Neural cell (in vitro differentiated cells): ENCODE measurements at regions not wholly inside any gene's neighbourhood (a gene's known extent, or its start where the extent isn't known, plus 50 kb on each side); places are given as distances from the start of the nearest gene placed in this dataset.

Source experiments
- H2AFZ ChIP-seq: fragments of 200-600, 300-800 bp; sonication (generic), shearing (Covaris generic); 2 replicates; pipeline ENCODE4 v1.6.0; 2014; ENCODE audit warnings: low read depth, mild to moderate bottlenecking, antibody characterized with exemption, low read length, moderate library complexity
- H3F3A ChIP-seq: fragments of 200-600 bp; shearing (Covaris generic); 2 replicates; pipeline ENCODE4 v1.6.1; 2016; ENCODE audit warnings: mild to moderate bottlenecking, moderate library complexity, mixed read lengths, antibody characterized with exemption, low read length; ENCODE audit not compliant: insufficient read depth, poor library complexity, severe bottlenecking
- H3K27ac ChIP-seq: fragments of 200-600, 300-800 bp; sonication (generic), shearing (Covaris generic); 2 replicates; pipeline ENCODE4 v1.5.1; 2014; ENCODE audit warnings: mild to moderate bottlenecking, low read length, moderate library complexity
- H3K27me3 ChIP-seq: fragments of 300-800, 200-600 bp; sonication (generic), shearing (Covaris generic); 2 replicates; pipeline ENCODE4 v1.6.0; 2014; ENCODE audit warnings: mild to moderate bottlenecking, low read depth, low read length, moderate library complexity; ENCODE audit not compliant: insufficient read depth
- H3K36me3 ChIP-seq: fragments of 300-800, 200-600 bp; sonication (generic), shearing (Covaris generic); 2 replicates; pipeline ENCODE4 v1.5.1; 2014; ENCODE audit warnings: mild to moderate bottlenecking, antibody characterized with exemption, low read length, moderate library complexity; ENCODE audit not compliant: insufficient read depth
- H3K4me2 ChIP-seq: fragments of 300-800, 200-600 bp; sonication (generic), shearing (Covaris generic); 2 replicates; pipeline ENCODE4 v1.6.0; 2014; ENCODE audit warnings: mild to moderate bottlenecking, low read length
- H3K4me3 ChIP-seq: fragments of 300-800, 200-600 bp; sonication (generic), shearing (Covaris generic); 2 replicates; pipeline ENCODE4 v1.5.1; 2014; ENCODE audit warnings: mild to moderate bottlenecking, low read length, moderate library complexity
- H3K79me2 ChIP-seq: fragments of 200-600 bp; shearing (Covaris generic); replicated peaks from 2 replicates; pipeline ENCODE4 v1.6.0; 2014; ENCODE audit warnings: mild to moderate bottlenecking, low read length, moderate library complexity; ENCODE audit not compliant: insufficient read depth
- H3K9ac ChIP-seq: fragments of 300-800, 200-600 bp; sonication (generic), shearing (Covaris generic); 2 replicates; pipeline ENCODE4 v1.6.1; 2016; ENCODE audit warnings: mild to moderate bottlenecking, low read length, mixed read lengths
- H3K9me2 ChIP-seq: fragments of 200-600 bp; shearing (Covaris generic); 2 replicates; pipeline ENCODE4 v1.6.1; 2016; ENCODE audit warnings: mild to moderate bottlenecking, low read length, mixed read lengths; ENCODE audit not compliant: insufficient read depth
- H3K9me3 ChIP-seq: fragments of 200-600, 300-800 bp; sonication (generic), shearing (Covaris generic); 2 replicates; pipeline ENCODE4 v1.6.1; 2016; ENCODE audit warnings: mild to moderate bottlenecking, mixed run types, low read length, moderate library complexity, mixed read lengths
- H4K20me1 ChIP-seq: fragments of 200-600 bp; shearing (Covaris generic); 2 replicates; pipeline ENCODE4 v1.6.1; 2016; ENCODE audit warnings: mild to moderate bottlenecking, mixed run types; ENCODE audit not compliant: insufficient read depth
- EP300 ChIP-seq: fragments of 450-650 bp; conservative IDR thresholded peaks from 2 replicates; pipeline ENCODE4 v1.6.1; 2014; ENCODE audit warnings: antibody characterized with exemption, mild to moderate bottlenecking, moderate library complexity; ENCODE audit not compliant: poor library complexity, severe bottlenecking
- EZH2 ChIP-seq: fragments of 200-600, 300-800 bp; shearing (Covaris generic), sonication (generic); IDR thresholded peaks from 2 replicates; pipeline ENCODE4 v1.6.1; 2014; ENCODE audit warnings: antibody characterized with exemption, low read length, borderline replicate concordance, mild to moderate bottlenecking; ENCODE audit not compliant: insufficient read depth, poor library complexity, severe bottlenecking
- MXI1 ChIP-seq: fragments of 450-650 bp; conservative IDR thresholded peaks from 2 replicates; pipeline ENCODE4 v1.6.1; 2014; ENCODE audit warnings: antibody characterized with exemption, mild to moderate bottlenecking; ENCODE audit not compliant: poor library complexity, severe bottlenecking
- POLR2AphosphoS5 ChIP-seq: IDR thresholded peaks from 2 replicates; pipeline ENCODE4 v1.6.1; 2012
- RAD21 ChIP-seq: fragments of 450-650 bp; conservative IDR thresholded peaks from 2 replicates; pipeline ENCODE4 v1.6.1; 2014; ENCODE audit warnings: antibody characterized with exemption, mild to moderate bottlenecking, moderate library complexity
- SMC3 ChIP-seq: fragments of 450-650 bp; conservative IDR thresholded peaks from 2 replicates; pipeline ENCODE4 v1.6.1; 2014; ENCODE audit warnings: antibody characterized with exemption, mild to moderate bottlenecking, moderate library complexity; ENCODE audit not compliant: poor library complexity
- TAF1 ChIP-seq: IDR thresholded peaks from 2 replicates; pipeline ENCODE4 v1.6.1; 2012; ENCODE audit warnings: low read depth
- TF ChIP-seq, protein P1 (sequence below): IDR thresholded peaks from 2 replicates; pipeline ENCODE4 v1.6.1; 2012; ENCODE audit warnings: borderline replicate concordance
- TF ChIP-seq, protein P2 (sequence below): fragments of 450-650 bp; IDR thresholded peaks from 2 replicates; pipeline ENCODE4 v1.5.1; 2014; ENCODE audit warnings: antibody characterized with exemption, mild to moderate bottlenecking, moderate library complexity; ENCODE audit not compliant: poor library complexity, severe bottlenecking

DNA sequence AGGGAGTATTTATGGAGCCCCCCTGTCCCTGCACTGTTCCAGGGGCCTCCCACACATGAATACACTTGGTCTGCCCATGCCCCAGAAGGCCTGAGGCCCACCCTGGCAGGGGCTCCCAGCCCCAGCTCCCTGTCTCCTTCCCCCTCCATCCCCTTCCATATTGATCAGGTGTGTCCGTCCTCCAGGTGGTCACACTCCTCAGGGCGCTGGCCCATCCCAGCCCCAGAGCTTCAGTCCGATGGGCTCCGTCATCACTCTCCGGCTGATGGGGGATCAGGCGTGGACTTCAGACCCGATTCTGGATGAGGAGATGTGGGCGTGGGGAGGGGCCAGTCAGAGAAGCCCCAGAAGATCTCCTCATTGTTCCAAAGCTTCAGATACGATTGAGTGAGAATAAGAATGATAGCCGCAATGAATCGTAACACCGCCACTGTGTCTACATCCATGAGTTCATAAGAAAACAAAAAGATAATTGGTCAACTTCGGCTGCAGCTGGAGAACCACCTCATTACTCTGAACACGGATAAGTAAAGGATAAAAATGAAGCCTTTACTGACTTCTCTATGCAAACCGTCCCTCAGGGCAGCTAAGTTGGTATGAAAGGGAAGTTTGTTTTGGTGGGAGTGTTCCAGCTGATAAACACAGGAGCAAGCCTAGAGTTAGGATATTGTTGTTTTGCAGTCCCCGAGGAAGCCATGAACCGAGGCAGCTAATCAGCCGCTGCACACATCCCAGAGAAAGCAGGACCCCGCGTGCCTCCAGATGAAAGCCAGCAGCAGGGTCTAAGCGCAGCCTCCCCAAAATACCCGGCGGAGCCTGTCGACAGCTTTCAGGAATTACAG, 279.5 kb downstream of the NDUFA10 start:
- no peaks in the 10 kb centered on the region for H3K9me3 ChIP-seq
- H4K20me1 ChIP-seq: no peaks in the 10 kb centered on the region
- TF ChIP-seq MXI1: no peak
- no peak for TF ChIP-seq SMC3
- no peak for TF ChIP-seq POLR2AphosphoS5
- TF ChIP-seq, protein P1, sequence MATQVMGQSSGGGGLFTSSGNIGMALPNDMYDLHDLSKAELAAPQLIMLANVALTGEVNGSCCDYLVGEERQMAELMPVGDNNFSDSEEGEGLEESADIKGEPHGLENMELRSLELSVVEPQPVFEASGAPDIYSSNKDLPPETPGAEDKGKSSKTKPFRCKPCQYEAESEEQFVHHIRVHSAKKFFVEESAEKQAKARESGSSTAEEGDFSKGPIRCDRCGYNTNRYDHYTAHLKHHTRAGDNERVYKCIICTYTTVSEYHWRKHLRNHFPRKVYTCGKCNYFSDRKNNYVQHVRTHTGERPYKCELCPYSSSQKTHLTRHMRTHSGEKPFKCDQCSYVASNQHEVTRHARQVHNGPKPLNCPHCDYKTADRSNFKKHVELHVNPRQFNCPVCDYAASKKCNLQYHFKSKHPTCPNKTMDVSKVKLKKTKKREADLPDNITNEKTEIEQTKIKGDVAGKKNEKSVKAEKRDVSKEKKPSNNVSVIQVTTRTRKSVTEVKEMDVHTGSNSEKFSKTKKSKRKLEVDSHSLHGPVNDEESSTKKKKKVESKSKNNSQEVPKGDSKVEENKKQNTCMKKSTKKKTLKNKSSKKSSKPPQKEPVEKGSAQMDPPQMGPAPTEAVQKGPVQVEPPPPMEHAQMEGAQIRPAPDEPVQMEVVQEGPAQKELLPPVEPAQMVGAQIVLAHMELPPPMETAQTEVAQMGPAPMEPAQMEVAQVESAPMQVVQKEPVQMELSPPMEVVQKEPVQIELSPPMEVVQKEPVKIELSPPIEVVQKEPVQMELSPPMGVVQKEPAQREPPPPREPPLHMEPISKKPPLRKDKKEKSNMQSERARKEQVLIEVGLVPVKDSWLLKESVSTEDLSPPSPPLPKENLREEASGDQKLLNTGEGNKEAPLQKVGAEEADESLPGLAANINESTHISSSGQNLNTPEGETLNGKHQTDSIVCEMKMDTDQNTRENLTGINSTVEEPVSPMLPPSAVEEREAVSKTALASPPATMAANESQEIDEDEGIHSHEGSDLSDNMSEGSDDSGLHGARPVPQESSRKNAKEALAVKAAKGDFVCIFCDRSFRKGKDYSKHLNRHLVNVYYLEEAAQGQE: no peak
- TF ChIP-seq RAD21: no peak
- no peak for TF ChIP-seq TAF1
- TF ChIP-seq EZH2: no peak
- no peak for TF ChIP-seq EP300
- H3K9ac ChIP-seq: no peak overlapping the region
- H3K9me2 ChIP-seq: no peaks in the 10 kb centered on the region
- H3K79me2 ChIP-seq: no peaks in the 10 kb centered on the region
- no peak overlapping the region for H3K4me3 ChIP-seq
- H3K27me3 ChIP-seq: no peaks in the 10 kb centered on the region
- no peak overlapping the region for H3K27ac ChIP-seq
- H3K36me3 ChIP-seq: no peaks in the 10 kb centered on the region
- H3K4me2 ChIP-seq: no peak overlapping the region
- H3F3A ChIP-seq: no peaks in the 10 kb centered on the region
- H2AFZ ChIP-seq: no peak overlapping the region

DNA sequence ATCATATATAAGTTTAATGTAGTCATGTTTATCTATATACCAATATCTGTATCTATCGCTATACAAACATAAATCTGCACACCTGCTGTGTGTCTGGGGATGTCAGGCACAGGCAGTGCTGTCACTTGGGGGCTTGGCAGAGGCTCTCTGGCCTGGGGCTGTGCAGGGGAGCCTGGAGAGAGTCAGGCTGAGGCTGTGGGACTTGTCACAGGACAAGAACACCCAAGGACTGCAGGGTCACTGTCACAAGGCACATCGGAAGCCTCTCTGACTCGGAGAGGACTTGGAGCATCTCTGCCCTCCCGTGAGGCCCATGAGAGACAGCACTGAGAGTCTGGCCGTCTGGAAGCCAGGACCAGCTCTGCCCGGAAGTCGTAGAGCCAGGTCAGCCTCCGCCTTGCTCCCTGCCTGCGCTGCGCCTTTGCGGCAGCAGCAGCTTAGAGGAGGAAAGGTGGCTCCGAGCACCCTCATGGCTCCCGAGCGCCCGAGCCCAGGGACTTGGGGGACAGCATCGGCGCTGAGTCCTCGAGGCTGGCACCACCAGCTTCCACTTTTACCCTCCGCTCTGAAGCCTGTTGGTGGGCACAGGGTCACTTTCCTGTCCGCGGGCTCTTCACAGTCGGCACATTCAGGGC, 280.3 kb downstream of the NDUFA10 start:
- TF ChIP-seq POLR2AphosphoS5: no peak
- TF ChIP-seq, protein P1: no peak
- TF ChIP-seq EZH2: no peak
- TF ChIP-seq SMC3: no peak
- no peak for TF ChIP-seq TAF1
- no peak for TF ChIP-seq EP300
- TF ChIP-seq, protein P2, sequence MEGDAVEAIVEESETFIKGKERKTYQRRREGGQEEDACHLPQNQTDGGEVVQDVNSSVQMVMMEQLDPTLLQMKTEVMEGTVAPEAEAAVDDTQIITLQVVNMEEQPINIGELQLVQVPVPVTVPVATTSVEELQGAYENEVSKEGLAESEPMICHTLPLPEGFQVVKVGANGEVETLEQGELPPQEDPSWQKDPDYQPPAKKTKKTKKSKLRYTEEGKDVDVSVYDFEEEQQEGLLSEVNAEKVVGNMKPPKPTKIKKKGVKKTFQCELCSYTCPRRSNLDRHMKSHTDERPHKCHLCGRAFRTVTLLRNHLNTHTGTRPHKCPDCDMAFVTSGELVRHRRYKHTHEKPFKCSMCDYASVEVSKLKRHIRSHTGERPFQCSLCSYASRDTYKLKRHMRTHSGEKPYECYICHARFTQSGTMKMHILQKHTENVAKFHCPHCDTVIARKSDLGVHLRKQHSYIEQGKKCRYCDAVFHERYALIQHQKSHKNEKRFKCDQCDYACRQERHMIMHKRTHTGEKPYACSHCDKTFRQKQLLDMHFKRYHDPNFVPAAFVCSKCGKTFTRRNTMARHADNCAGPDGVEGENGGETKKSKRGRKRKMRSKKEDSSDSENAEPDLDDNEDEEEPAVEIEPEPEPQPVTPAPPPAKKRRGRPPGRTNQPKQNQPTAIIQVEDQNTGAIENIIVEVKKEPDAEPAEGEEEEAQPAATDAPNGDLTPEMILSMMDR: no peak
- TF ChIP-seq MXI1: no peak
- no peaks in the 10 kb centered on the region for H3F3A ChIP-seq
- no peaks in the 10 kb centered on the region for H4K20me1 ChIP-seq
- H3K9me2 ChIP-seq: no peaks in the 10 kb centered on the region
- H3K9ac ChIP-seq: no peak overlapping the region
- H3K27me3 ChIP-seq: no peaks in the 10 kb centered on the region
- no peaks in the 10 kb centered on the region for H3K36me3 ChIP-seq
- no peak overlapping the region for H2AFZ ChIP-seq
- H3K4me3 ChIP-seq: no peak overlapping the region
- H3K4me2 ChIP-seq: no peak overlapping the region
- H3K9me3 ChIP-seq: no peaks in the 10 kb centered on the region
- no peak overlapping the region for H3K27ac ChIP-seq
- H3K79me2 ChIP-seq: no peaks in the 10 kb centered on the region
